ENCODE measurements at regions not wholly inside any gene's neighbourhood (a gene's known extent, or its start where the extent isn't known, plus 50 kb on each side); places are given as distances from the start of the nearest gene placed in this dataset.

DNA sequence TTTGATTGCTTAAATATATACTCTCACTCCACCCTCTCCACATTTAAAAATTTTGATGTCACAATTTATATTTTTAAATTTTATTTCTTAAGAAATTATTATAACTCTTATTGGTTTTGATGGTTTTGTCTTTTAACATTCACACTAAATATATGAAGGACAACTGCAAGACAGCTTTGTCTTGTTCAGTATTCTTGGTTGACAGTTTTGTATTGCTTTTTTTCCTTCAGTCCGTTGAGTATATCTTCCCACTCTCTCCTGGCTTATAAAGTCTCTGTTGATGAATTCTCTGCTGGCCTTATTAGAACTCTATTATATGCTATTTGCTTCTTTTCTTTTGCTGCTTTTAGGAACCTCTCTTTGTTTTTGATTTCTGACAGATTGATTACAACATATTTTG is 392.2 kb downstream of the C6orf118 start:
- no peak for DNase-seq

DNA sequence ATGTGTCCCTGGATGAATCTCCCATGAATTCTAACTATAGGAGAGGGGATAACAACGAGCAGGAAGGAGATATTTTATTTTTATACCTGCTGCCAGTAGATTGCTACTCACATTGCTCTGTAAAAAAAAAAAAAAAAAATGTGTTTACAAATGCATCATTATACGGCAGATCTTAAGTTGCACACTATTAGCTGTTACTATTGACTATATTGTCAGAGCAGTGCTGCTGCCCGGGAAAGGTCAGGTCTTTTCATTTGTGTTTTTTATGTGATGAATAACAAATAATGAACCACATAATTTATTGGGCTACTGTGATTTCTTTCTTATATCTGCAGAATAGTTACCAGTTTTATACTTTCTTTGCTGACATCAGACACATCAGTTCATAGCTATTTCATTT is 393.3 kb downstream of the C6orf118 start:
- DNase-seq, result no peak

DNA sequence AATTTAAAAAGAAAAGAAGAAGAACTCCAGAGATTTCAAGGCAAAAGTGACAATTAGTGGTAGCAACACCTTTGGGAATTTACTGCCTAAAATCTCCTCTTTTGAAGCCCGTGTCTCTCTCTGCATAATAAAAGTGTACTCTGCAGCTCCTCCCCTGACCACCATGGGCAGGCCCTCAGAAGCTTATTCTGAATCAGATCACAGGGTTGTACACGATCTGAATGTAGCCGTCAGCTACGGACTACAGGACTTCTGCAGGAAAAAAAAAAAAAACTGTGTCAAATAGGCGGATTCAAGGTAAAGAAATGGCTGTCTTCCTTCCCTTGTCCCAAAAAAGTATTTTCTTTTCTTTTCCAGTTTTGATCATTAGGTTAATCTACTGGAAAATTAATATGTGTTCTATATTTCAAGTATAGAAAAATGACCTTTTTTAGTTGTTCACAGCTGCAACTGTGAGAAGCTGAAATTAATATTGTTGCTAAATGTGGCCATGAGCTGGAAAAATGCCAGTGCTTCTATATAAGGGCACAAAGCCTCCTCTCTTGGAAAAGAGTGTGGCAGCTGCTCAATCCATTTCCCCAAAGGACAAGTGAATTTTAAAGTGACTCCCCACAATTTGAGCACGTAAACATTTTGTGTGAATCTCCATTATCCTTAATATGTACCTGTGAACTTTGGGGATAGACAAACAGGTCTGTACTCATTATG is 397.4 kb downstream of the C6orf118 start:
- DNase-seq, result no peak

DNA sequence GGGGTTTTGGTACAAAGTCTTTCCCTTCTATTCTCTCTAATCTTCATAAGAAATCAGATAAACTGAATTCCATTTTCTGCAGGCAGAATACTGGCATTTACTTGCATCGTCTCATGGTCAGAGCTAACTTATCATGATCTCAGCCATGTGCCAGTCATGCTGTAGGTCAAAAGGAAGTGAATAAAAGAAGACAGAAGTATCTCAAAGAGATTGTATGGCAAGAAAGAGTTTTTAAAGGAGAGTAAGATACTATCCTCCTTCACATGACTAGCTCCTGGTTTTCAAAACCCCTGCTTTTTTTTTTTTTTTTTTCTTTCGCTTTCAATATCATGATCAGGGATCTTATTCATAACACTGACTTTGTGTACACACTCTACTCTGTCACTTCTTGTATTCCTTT is 398.3 kb downstream of the C6orf118 start:
- DNase-seq, result no peak

DNA sequence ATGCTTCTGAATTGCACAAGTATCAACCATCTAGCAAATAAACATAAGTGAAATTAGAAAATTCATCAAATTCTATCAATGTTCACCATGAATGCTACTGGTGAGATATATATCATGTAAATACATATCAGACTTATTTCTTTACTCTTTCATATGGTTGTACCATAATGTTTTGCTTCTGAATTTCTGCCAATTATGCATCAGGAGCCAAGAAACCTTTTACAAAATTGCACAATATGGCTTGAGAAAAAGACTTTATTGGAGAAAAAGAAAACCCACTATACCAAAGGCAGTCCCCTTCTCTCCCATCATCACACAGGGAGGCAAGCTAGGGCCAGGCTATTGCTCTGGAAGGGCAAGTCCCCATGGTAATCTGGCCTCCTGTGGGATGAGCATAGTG is 402.6 kb downstream of the C6orf118 start:
- no peak for DNase-seq

DNA sequence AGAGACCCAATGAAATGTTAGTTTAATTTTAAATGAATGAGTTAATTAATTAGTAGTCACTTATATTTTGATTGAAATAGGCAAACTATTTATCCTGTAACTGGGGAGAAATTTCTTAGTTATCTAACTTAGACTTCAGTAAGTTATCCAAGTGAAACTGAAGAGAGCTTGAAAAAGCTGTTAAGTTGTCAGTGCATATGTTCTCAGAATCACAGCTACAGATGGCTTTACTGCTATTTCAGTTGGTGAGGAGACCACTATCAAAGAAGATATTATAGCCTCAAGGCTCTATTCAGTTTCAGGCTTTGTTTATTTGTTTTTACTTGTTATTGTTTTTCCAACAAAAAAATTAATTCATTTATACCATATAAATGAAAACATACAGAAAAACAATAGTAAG is 404.1 kb downstream of the C6orf118 start:
- DNase-seq, result no peak

DNA sequence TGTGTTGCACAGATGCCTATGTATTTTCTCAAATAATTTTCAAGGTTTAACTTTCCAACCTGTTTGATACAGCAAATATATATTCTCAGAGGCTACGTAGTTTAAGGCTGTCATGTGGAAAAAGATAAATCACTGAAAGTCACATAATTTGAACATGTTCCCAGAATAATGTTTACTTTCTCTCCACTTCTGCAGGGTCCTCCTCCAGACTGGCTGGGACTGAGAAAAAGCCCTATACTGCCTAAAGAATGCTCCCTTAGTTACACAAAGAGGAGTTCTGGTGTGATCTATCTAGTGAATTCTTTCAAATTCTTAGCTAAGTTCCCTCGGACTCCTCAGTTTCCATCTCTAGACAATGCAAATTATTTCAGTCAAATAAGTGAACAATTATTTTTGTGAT is 411.0 kb downstream of the C6orf118 start:
- DNase-seq, result no peak

DNA sequence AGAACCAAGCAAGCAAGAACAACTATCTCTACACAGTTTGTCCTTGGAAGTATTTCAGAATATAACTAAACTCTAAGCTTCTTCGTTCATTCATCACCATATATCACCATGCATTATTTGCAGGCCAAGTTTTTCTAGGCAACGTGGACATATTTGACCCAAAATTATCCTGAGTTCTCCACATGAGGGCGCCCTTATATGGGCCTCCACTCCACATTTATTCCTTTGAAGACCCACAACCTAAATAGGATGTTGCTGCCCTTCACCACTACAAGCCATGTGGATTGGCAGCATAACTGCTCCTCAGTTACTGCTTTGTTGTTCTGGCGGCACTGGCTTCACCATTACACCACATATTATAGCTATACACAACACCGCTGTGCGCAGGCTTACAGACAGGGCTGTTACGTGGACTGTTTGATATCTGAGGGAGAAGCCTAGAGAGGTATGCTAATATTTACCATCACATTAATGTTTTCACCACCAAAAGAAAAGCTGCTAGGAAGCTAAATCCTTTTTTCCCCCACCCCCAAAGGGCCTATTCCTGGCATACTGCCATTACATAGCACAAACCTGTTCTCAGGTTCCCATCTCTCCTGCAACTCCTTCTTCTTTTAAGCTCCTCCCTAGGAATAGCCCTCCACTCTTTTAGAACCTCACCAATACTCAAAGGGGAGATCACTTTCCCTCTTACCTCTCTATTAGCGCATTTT is 411.7 kb downstream of the C6orf118 start:
- DNase-seq, result peak; percentile 25 to 32

DNA sequence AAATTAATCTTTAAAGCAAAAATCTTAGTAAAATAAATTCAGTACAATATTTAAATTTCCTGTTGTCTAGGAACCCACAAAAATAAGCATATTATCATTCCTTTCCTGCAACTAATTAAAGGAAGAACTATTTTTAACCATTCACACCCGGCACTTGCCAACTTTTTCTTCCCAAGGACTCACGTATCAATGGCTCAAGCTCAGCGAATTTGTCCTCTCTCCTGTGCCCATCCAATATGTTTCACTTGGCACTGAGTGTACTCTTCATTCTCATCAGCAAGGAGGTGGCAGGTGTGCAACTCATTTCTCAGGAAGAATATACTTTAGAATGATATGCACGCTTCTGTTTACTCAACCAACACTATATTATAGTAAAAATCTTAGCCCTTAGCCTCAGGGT is 419.4 kb downstream of the C6orf118 start:
- no peak for DNase-seq

DNA sequence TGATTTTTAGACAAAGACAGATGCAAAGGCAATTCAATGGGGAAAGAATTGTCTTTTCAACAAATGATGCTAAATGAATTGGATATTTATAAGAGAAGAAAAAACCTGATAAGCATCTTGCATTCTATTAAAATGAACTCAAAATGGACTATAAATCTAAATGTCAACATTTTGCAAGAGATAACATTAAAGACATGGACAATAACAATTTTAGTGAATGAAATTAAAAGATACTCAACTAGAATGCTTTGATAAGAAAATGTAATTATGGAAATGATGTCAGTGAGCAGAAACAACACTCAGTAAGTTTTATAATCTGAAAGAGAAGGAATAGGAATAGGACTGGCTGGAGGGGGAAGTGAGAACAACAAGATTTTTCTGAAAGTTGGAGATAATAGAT is 421.7 kb downstream of the C6orf118 start:
- no peak for DNase-seq

DNA sequence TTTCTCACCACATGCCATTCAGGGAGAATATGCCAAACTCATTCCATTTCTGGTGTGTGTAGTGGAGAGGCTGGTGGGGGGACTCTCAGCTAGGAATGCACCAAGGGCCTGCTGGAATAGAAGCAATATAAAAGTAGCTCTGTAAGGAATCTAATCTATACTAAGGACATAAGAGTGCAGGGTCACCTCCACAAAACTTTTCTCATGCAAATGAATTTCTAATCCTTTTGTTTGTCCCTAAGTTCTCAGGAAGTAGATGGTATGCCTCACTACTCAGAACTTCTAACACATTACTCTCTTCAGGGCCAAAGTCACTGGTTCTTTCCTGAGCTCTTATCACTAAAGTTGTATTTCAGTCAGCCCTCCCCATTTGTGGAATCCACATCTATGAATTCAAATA is 427.2 kb downstream of the C6orf118 start:
- DNase-seq, result no peak

DNA sequence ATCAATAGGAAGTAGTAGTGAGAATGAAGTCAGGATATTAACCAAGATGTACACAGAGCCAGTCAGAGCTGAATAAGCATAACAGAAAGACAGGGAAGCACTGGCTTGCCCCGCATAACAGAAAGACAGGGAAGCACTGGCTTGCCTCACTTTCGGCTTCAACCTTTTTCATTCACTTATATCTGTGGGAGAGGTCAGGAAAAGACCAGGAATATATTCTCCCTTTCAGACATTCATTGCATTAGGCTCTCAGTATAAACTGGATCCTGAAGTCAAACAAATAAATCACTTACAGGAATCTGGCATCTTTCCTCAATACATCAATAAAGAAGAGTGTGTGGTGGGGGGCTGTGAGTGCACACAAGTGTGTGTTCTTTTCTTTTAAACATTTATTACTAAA is 437.6 kb downstream of the C6orf118 start:
- no peak for DNase-seq

DNA sequence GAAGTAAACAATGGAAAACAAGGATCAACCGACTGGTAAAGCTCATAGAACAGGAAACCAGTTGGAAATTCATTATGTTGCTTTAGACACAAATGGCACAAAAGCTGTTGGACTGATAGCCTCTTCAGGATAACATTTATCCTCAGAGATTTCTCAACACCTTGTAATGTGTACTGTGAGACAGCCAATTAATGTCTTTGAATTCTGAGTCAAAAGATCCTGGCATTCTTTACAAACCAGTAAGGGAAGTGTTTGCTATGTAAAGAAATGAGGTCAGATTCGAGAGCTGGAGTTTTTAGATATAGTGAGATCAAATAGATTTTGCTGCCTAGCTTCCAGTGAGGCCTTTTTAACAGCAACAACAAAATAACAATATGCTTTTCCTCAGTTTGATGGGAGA is 439.2 kb downstream of the C6orf118 start:
- peak; percentile 2 to 3 for DNase-seq

DNA sequence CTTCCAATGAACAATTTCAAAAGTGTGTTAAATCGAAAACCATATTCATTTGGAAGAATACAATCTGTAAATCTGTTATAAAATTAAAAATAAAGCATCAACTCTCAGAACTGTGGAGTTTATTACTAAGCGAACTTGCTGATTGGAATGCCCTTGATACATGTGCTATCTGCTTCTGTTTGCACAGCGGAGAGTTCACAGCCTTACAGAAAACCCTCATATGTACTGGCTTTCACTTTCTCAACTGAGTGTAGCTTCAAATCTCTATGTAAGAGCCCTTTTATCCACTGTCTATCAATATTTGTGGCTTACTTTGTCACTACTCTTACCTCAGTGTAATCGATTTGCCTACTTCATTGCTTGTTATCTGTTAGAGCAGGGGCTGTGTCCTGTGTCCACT is 447.4 kb downstream of the C6orf118 start:
- no peak for DNase-seq

DNA sequence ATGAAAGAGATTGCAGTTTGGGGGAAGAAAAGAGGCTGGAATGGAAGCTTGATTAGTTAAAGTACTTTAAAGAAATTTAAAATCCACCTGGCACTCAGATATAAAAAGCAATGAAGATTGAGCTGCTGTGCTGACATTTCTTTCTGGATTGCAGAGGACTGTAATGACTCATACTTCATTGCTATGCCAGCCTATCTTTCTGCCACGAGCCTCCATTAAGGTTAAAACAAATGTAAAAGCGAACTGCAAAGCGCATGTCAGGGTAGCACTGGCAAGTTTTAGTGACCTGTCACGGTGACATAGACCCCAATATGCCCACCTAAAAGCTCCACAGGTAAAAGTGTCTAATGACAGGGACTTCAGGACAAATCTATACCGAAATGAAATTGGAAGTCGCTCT is 449.6 kb downstream of the C6orf118 start:
- no peak for DNase-seq

DNA sequence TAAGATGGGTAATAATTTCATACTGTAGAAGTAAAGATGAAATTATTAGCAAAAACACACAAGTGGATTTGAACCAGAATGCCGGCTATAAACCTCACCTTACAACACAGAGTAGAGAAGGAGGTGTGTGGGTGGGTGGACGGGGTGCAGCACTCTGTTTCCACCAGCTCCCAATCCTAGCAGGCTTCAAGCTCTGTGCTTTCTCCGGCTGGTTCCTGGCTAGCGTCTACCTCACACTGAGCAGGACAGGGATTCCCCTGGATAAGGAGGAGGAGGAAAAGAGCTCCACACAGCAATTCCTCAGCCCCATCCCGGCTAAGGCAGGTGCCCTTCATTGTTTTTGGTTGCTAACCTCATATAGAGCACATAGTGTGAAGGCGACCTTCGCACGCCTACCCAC is 453.3 kb downstream of the C6orf118 start:
- no peak for DNase-seq

DNA sequence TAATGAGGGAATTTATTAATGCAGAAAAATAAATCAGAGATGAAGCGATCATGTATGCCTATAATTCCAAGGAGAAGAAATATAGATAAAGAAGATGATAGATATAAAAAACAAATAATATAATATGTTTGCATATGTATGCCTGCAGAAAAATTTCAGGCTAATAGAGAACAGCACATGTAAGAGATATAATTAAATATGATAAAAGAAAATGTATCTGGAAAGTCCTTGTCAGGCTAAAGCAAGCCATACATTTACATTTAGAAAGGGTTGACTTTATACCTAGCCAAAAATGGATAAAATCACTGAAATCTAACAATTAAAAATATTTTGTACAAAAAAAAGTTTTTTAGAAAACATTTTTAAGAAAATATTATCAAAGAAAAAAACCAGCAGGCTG is 454.1 kb downstream of the C6orf118 start:
- DNase-seq, result no peak

DNA sequence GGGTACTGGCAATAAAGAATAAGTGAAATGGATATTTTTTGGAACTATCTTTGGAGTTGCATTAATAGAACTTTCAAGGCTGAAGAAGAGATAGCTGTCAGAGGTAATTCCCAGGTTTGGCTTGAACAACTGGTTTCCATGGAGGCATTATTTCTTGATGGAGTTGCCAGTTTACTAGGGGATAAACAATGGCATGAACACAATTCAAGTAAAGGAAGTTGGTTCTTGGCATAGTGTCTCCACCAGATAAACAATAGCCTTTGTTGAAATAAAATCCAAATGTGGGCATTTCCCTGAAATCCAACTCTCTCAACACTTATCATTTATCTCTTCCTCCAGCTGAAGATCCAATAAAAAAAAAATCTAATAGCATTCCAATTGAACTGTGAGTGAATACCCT is 454.9 kb downstream of the C6orf118 start:
- DNase-seq, result no peak

DNA sequence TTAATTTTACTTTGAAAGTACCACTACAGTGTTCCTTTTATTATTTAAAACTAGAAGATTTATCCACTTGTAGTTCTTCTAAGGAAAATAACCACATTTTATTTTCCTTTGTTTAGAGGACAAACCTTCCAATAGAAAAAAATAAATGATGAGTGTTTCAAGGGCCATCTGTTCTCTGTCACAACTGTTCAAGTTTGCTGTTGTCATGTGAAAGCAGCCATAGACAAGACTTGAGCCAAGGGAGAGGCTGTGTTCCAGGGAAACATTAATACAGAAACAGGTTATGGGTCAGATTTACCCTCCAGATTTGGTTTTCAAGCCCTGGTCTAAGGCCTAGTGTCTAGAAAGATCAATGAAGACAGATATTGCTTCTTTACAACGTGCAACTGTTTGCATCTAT is 463.6 kb downstream of the C6orf118 start:
- no peak for DNase-seq

DNA sequence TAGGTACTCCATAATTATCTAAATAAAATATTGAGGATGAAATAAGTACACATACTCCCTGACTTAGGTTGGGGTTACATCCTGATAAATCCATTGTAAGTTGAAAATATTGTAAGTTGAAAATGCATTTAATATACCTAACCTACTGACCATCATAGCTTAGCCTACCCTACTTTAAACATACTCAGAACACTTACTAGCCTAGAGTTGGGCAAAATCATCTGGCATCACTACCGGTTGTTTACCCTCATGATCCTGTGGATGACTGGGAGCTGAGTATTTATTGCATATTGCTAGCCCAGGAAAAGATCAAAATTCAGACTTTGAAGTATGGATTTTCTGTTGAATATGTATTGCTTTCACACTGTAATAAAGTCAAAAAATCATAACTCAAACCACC is 467.3 kb downstream of the C6orf118 start:
- DNase-seq, result no peak

DNA sequence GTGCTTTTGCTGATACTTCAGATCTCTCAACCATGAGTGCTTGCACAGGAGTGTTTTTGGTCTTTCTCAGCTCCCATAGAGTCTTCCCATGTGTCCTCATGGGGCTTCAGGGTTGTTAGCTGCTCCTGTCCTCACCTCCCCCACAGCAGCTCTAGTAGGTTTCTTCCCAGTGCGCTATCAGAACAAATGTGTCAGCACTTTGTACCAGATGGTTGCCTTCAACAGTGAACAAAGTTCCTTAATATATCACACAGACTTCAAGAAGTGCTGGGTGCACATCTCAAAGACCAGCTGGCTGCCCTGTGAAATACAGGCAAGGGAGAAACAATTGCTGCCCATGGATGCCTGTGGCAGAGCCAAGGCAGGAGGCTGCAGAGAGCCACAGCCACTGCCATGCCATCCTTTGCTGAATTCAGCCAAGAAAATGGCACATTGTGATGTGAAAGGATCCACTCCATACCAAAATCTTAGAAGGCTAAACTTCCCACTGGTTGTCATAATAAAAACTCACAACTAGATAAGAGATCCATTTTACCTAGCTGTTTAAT is 471.3 kb downstream of the C6orf118 start:
- DNase-seq, result no peak

DNA sequence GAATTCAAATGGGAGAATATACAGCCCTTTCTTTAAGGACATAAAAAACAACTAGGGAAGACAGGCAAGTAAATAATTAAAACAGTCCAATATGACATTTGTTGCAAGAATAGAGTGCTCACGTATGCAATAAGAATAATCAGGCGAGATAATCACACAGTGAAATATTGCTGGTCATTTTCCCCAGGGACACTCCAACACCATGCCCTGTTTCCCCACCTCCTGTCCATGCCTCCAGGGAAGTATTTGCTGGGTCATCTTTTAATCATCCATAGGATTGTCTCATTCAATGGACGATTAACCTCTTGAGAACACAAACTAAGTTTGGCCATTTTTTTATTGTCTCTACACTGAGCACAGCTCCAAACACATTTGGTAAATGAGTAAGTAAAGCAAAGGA is 472.9 kb downstream of the C6orf118 start:
- no peak for DNase-seq

DNA sequence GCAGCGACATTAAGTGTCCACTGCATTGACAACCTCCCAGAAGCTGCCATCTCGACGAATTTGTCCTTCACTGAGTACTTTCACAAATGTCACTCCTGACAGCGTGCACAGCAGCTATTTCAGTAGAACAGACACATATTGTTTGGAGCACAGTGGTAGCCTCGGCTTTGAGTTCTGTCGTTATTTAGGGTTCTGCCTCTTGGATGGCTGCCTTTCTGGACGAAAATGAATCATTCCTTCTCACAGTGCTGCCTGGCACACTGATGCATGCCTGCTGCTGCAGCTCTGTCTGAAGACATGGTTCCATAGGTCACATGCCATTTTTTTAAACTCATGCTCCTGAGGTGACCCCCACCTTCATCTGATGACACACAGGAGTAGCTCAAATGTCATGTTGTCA is 477.0 kb downstream of the C6orf118 start:
- no peak for DNase-seq

DNA sequence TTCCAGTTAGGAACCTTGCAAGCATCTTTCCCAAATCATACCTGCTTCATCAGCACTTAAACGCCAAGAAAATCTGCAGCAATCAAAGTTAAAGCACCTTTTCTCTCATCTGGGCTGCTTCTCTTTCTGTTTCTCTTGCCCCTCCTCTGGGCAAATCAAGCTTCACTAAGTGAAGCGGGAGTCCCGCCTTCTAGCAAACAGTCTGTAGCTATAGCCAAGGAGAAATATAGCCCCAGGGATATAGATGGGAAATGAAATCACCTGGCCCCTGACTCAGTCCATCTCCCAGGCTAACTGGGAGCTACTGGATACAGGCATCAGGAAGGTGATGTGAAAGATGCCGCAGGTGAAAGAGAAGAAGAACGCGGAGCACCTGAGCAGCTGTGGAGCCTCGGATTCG is 481.9 kb downstream of the C6orf118 start:
- no peak for DNase-seq
